Pancreas (tissue), 10 donors: ENCODE measurements at regions not wholly inside any gene's neighbourhood (a gene's known extent, or its start where the extent isn't known, plus 50 kb on each side); places are given as distances from the start of the nearest gene placed in this dataset.
A peak's percentile ranks its signal among the peaks of the same experiment; 100 is the strongest.
"Not testable (repeated sequence)": the region's sequence is repeated elsewhere in the genome, so short reads cannot be mapped to it uniquely, and the experiment has no call there.

Source experiments
- ATAC-seq, 4 donors: fragments of 200-7000 bp; cut with Tn5 transposase; one replicate each; pipeline versions ENCODE4 v1.8.0 to v1.9.1; 2020; ENCODE audit warnings: mild to moderate bottlenecking in 4 of 4, moderate library complexity in 4 of 4
- DNase-seq, 6 donors: peaks; one replicate each; pipeline ENCODE4 v3.0.0-alpha.2; 2020
- FAIRE-seq: peaks from 2 replicates; lab custom pipeline; 2012; peaks lifted over from hg19 to GRCh38; lab: Jason Lieb, UNC
- H3K27ac ChIP-seq, 4 donors: fragments of 200-600 bp; sonication (generic); 1 replicate in 3 of 4; 2 replicates in 1 of 4; pipeline versions ENCODE4 v1.5.0 to v1.8.0; 2020
- H3K27me3 ChIP-seq, 4 donors: fragments of 200-600 bp; one replicate each; pipeline ENCODE4 v1.8.0; 2021
- H3K36me3 ChIP-seq, 3 donors: fragments of 200-600 bp; sonication (generic) in 1 of 3; one replicate each; pipeline versions ENCODE4 v1.5.0 to v1.8.0; 2020 to 2021
- H3K4me1 ChIP-seq, 3 donors: fragments of 200-600 bp; one replicate each; pipeline ENCODE4 v1.8.0; 2021
- H3K4me3 ChIP-seq, 4 donors: fragments of 200-600 bp; sonication (generic) in 2 of 4; one replicate each; pipeline versions ENCODE4 v1.5.0 to v1.8.0; 2020 to 2021
- H3K9me3 ChIP-seq, 4 donors: fragments of 200-600 bp; one replicate each; pipeline ENCODE4 v1.8.0; 2021
- CTCF ChIP-seq, 4 donors: fragments of 200-600 bp; sonication (generic) in 3 of 4; IDR thresholded peaks; one replicate each; pipeline versions ENCODE4 v1.5.0 to v1.8.0; 2021; ENCODE audit warnings: antibody characterized with exemption in 4 of 4
- WGBS, 2 donors: extraction: QIAGEN DNeasy Blood & Tissue Kit; methylation state at CpG; one replicate each; pipeline ENCODE4 v1.1.7; 2013; 5-methylcytosine and 5-hydroxymethylcytosine counted together
- intact Hi-C, 3 donors: fragments of 100-400 bp; cut with DNase I; formaldehyde crosslinking; loops; one replicate each; pipeline versions ENCODE4 v1.11.1 to v1.14.2; 2022
- donor health status: healthy with polysubstance abuse.
- donor health status: DM: no; HTN: no; CAD: no; lungs with moderate emphysema.
- donor health status: DM: no; HTN: no; CAD: no.
- donor health status: control.
- donor health status: control.
- donor health status: Bipolar disorder and iron deficiency.
- donor health status: DM: yes; HTN: yes; CAD: no.
- donor health status: DM: no; HTN: no; CAD: no.
- donor health status: DM: no; HTN: no; CAD: no.
- donor health status: DM: yes; HTN: yes; CAD: no.

GRCh38 chr3:26208201-26208600, 414.4 kb upstream of the LRRC3B start:
- WGBS, 2 donors, result 63 to 82% methylated on average over 4 of the region's 4 CpGs
- ATAC-seq (no peak), FAIRE-seq (no peak), DNase-seq (no peak)
- no peaks in the 10 kb centered on the region for H3K27me3 ChIP-seq
- H3K4me3 ChIP-seq, result no peak overlapping the region
- TF ChIP-seq CTCF (IDR thresholded peaks at IDR 0.05), result no peak
- H3K36me3 ChIP-seq, result no peaks in the 10 kb centered on the region
- H3K27ac ChIP-seq, result no peak overlapping the region
- no peaks in the 10 kb centered on the region for H3K9me3 ChIP-seq
- H3K4me1 ChIP-seq, result no peaks in the 10 kb centered on the region
- intact Hi-C loops, result no loop called here

- TF ChIP-seq CTCF (IDR thresholded peaks at IDR 0.05), result no peak
- Histone ChIP-seq H3K9me3 (no peaks in the 10 kb centered on the region), H3K36me3 (no peaks in the 10 kb centered on the region), H3K4me1 (no peaks in the 10 kb centered on the region), H3K27me3 (no peaks in the 10 kb centered on the region), H3K4me3 (no peak overlapping the region), H3K27ac (no peak overlapping the region)
- WGBS, 2 donors, result 65 to 72% methylated on average over 2 of the region's 2 CpGs
- ATAC-seq (no peak), FAIRE-seq (no peak), DNase-seq (no peak)
- intact Hi-C loops, result no loop called here
These were observed 392.8 kb upstream of the LRRC3B start for GRCh38 chr3:26229801-26230200.

- FAIRE-seq (no peak), ATAC-seq (no peak), DNase-seq (no peak)
- 79 to 91% methylated on average over 4 of the region's 4 CpGs for WGBS, 2 donors
- H3K27ac ChIP-seq, result no peak overlapping the region
- no peaks in the 10 kb centered on the region for H3K9me3 ChIP-seq
- intact Hi-C loops, result no loop called here
- TF ChIP-seq CTCF (IDR thresholded peaks at IDR 0.05), result no peak
- H3K36me3 ChIP-seq, result no peaks in the 10 kb centered on the region
- H3K27me3 ChIP-seq, result no peaks in the 10 kb centered on the region
- H3K4me1 ChIP-seq, result no peaks in the 10 kb centered on the region
- H3K4me3 ChIP-seq, result no peak overlapping the region
These were observed 389.2 kb upstream of the LRRC3B start for GRCh38 chr3:26233374-26233773.

GRCh38 chr3:26236531-26236930, 386.0 kb upstream of the LRRC3B start:
- no peak for TF ChIP-seq CTCF (IDR thresholded peaks at IDR 0.05)
- no peaks in the 10 kb centered on the region for H3K9me3 ChIP-seq
- DNase-seq, result no peak
- no peak overlapping the region for H3K27ac ChIP-seq
- no peak for FAIRE-seq
- no peaks in the 10 kb centered on the region for H3K4me1 ChIP-seq
- H3K36me3 ChIP-seq, result no peaks in the 10 kb centered on the region
- peak in 1 of 4 donors; percentile 23 for ATAC-seq
- WGBS, 2 donors, result 53 to 65% methylated on average over 2 of the region's 2 CpGs
- H3K27me3 ChIP-seq, result no peaks in the 10 kb centered on the region
- intact Hi-C loops, result no loop called here
- H3K4me3 ChIP-seq, result no peak overlapping the region

GRCh38 chr3:26237036-26237682, 385.4 kb upstream of the LRRC3B start:
- H3K9me3 ChIP-seq, result no peaks in the 10 kb centered on the region
- no peaks in the 10 kb centered on the region for H3K27me3 ChIP-seq
- DNase-seq (no peak), FAIRE-seq (no peak), ATAC-seq (no peak)
- no peaks in the 10 kb centered on the region for H3K4me1 ChIP-seq
- intact Hi-C loops, result no loop called here
- H3K36me3 ChIP-seq, result no peaks in the 10 kb centered on the region
- H3K27ac ChIP-seq, result no peak overlapping the region
- TF ChIP-seq CTCF (IDR thresholded peaks at IDR 0.05), result no peak
- WGBS, 2 donors, result 76 to 80% methylated on average over 4 of the region's 4 CpGs
- H3K4me3 ChIP-seq, result no peak overlapping the region

- H3K4me1 ChIP-seq, FAIRE-seq, ATAC-seq, H3K4me3 ChIP-seq, H3K9me3 ChIP-seq, intact Hi-C loops, H3K27ac ChIP-seq, H3K36me3 ChIP-seq, H3K27me3 ChIP-seq: not testable (repeated sequence)
- peak in 1 of 6 donors; percentile 13 for DNase-seq
- 84 to 93% methylated on average over 14 of the region's 14 CpGs for WGBS, 2 donors
These were observed 378.0 kb upstream of the LRRC3B start for GRCh38 chr3:26244586-26244985.
